HCT116 (cell line): ENCODE measurements at regions not wholly inside any gene's neighbourhood (a gene's known extent, or its start where the extent isn't known, plus 50 kb on each side); places are given as distances from the start of the nearest gene placed in this dataset.

ENCODE experiments used
- ATAC-seq: fragments of 200-7000 bp; cut with Tn5 transposase; 2 replicates; pipeline ENCODE4 v1.9.1; 2020; ENCODE audit warnings: mild to moderate bottlenecking, moderate library complexity
- BruUV-seq: library from RNA; stranded (reverse); fragments of 400-500 nt; replicated peaks from 2 replicates; lab custom pipeline; 2021; lab: Mats Ljungman, UMichigan
- CTCF ChIA-PET: fragments of 300-600 bp; sonication (Branson Sonifier 250); formaldehyde crosslinking; loops from one replicate; lab custom pipeline; 2021; ENCODE audit warnings: antibody characterized with exemption; lab: Charles Lee
- POLR2A ChIA-PET: fragments of 300-600, 350-600 bp; sonication (Branson Sonifier 250); formaldehyde crosslinking; loops from one replicate; lab custom pipeline; 2021; ENCODE audit warnings: antibody characterized with exemption; lab: Charles Lee
- RAD21 ChIA-PET, 2 experiments: fragments of 300-600 bp; sonication (Branson Sonifier 250); formaldehyde crosslinking; loops; one replicate each; lab custom pipeline; 2023; ENCODE audit warnings: low total read pairs in 2 of 2; ENCODE audit not compliant: uncharacterized antibody in 2 of 2, unreplicated experiment in 2 of 2, low non-redundant PET in 1 of 2; lab: Charles Lee
- DNase-seq: peaks from one replicate; pipeline ENCODE4 v3.0.0-alpha.2; 2010; ENCODE audit warnings: low read depth, low spot score
- H2AFZ ChIP-seq: fragments of 200-600 bp; shearing (Covaris generic), sonication (generic); 2 replicates; pipeline ENCODE4 v1.6.1; 2017; ENCODE audit warnings: low read depth, mixed run types, mixed read lengths, antibody characterized with exemption, low read length; ENCODE audit not compliant: poor library complexity, severe bottlenecking
- H3K27ac ChIP-seq: 2 replicates; pipeline ENCODE4 v1.5.1; 2012; ENCODE audit warnings: low read depth, low read length
- H3K27me3 ChIP-seq: fragments of 200-600 bp; sonication (generic); 2 replicates; pipeline ENCODE4 v1.6.1; 2016; ENCODE audit warnings: mixed run types, low read length, mixed read lengths; ENCODE audit not compliant: insufficient read depth
- H3K36me3 ChIP-seq, 2 experiments: fragments of 200-500 bp in 1 of 2; fragments of 200-600 bp in 1 of 2; sonication (Bioruptor generic) in 1 of 2; sonication (generic) in 1 of 2; 2 replicates each; pipeline versions ENCODE4 v1.5.1 to v1.6.1; 2014 to 2016; ENCODE audit warnings: low read length in 2 of 2, inconsistent platforms in 1 of 2, mixed read lengths in 1 of 2, mixed run types in 1 of 2; ENCODE audit not compliant: insufficient read depth in 2 of 2, control insufficient read depth in 1 of 2
- H3K4me1 ChIP-seq, 2 experiments: fragments of 200-600 bp in 1 of 2; sonication (generic) in 1 of 2; 2 replicates each; pipeline versions ENCODE4 v1.5.1 to v1.6.1; 2012 to 2017; ENCODE audit warnings: low read length in 2 of 2, inconsistent platforms in 1 of 2, mild to moderate bottlenecking in 1 of 2, mixed read lengths in 1 of 2, mixed run types in 1 of 2, moderate library complexity in 1 of 2; ENCODE audit not compliant: insufficient read depth in 2 of 2, control insufficient read depth in 1 of 2
- H3K4me2 ChIP-seq: fragments of 200-600 bp; sonication (generic); 2 replicates; pipeline ENCODE4 v1.6.1; 2017; ENCODE audit warnings: mixed run types, low read length, mixed read lengths
- H3K4me3 ChIP-seq, 2 experiments: fragments of 200-600 bp in 1 of 2; sonication (generic) in 1 of 2; replicated peaks in 1 of 2; 2 replicates each; pipeline ENCODE4 v1.5.1; 2011 to 2016; ENCODE audit warnings: low read length in 2 of 2, control low read depth in 1 of 2, low read depth in 1 of 2, mild to moderate bottlenecking in 1 of 2, mixed read lengths in 1 of 2, mixed run types in 1 of 2
- H3K79me2 ChIP-seq: fragments of 200-600 bp; sonication (generic); 2 replicates; pipeline ENCODE4 v1.6.1; 2017; ENCODE audit warnings: mild to moderate bottlenecking, mixed run types, low read length, moderate library complexity, mixed read lengths; ENCODE audit not compliant: insufficient read depth
- H3K9ac ChIP-seq: fragments of 200-600 bp; sonication (generic); 2 replicates; pipeline ENCODE4 v1.6.1; 2016; ENCODE audit warnings: low read length, mixed read lengths
- H3K9me2 ChIP-seq: fragments of 200-600 bp; sonication (generic), shearing (Covaris generic); 2 replicates; pipeline ENCODE4 v1.6.1; 2017; ENCODE audit warnings: mixed run types, mild to moderate bottlenecking, moderate library complexity; ENCODE audit not compliant: insufficient read depth
- H3K9me3 ChIP-seq, 2 experiments: fragments of 200-500 bp in 1 of 2; fragments of 200-600 bp in 1 of 2; sonication (Bioruptor generic) in 1 of 2; sonication (generic) in 1 of 2; 2 replicates each; pipeline ENCODE4 v1.6.1; 2014 to 2017; ENCODE audit warnings: low read length in 2 of 2, mixed read lengths in 2 of 2, inconsistent platforms in 1 of 2, low read depth in 1 of 2, mild to moderate bottlenecking in 1 of 2, mixed run types in 1 of 2, moderate library complexity in 1 of 2; ENCODE audit not compliant: control insufficient read depth in 1 of 2, insufficient read depth in 1 of 2
- H4K20me1 ChIP-seq: fragments of 200-600 bp; sonication (generic), shearing (Covaris generic); 2 replicates; pipeline ENCODE4 v1.6.1; 2017; ENCODE audit warnings: mixed run types, mild to moderate bottlenecking, moderate library complexity; ENCODE audit not compliant: insufficient read depth
- EZH2phosphoT487 ChIP-seq: fragments of 200-600 bp; IDR thresholded peaks from 2 replicates; pipeline ENCODE4 v1.6.1; 2018; ENCODE audit warnings: antibody characterized with exemption, borderline replicate concordance
- FOSL1 ChIP-seq: IDR thresholded peaks from 2 replicates; pipeline ENCODE4 v1.6.1; 2012; ENCODE audit warnings: low read depth
- JUND ChIP-seq: IDR thresholded peaks from 2 replicates; pipeline ENCODE4 v1.6.1; 2012
- POLR2A ChIP-seq: IDR thresholded peaks from 2 replicates; pipeline ENCODE4 v1.7.0; 2011; ENCODE audit warnings: borderline replicate concordance; ENCODE audit not compliant: insufficient read depth, insufficient read length; ENCODE audit errors: extremely low read depth
- RAD21 ChIP-seq: IDR thresholded peaks from 2 replicates; pipeline ENCODE4 v1.6.1; 2012; ENCODE audit warnings: low read depth, mild to moderate bottlenecking
- SIN3A ChIP-seq: IDR thresholded peaks from 2 replicates; pipeline ENCODE4 v1.6.1; 2012; ENCODE audit warnings: low read depth
- TCF7L2 ChIP-seq: IDR thresholded peaks from 2 replicates; pipeline ENCODE4 v1.7.0; 2011; ENCODE audit warnings: borderline replicate concordance, inconsistent platforms; ENCODE audit not compliant: insufficient read depth, insufficient read length; ENCODE audit errors: extremely low read depth
- intact Hi-C: fragments of 100-400 bp; cut with micrococcal nuclease; formaldehyde crosslinking; loops from 2 replicates; pipeline ENCODE4 v1.10.0; 2022
- TF ChIP-seq, protein P1 (sequence below), 3 experiments: fragments of 200-600 bp in 1 of 3; sonication (generic) in 1 of 3; IDR thresholded peaks in 2 of 3; conservative IDR thresholded peaks in 1 of 3; 2 replicates each; pipeline ENCODE4 v1.5.1; 2012 to 2017; ENCODE audit warnings: low read depth in 2 of 3, low read length in 2 of 3, antibody characterized with exemption in 1 of 3, borderline replicate concordance in 1 of 3, control low read depth in 1 of 3, mild to moderate bottlenecking in 1 of 3, mixed read lengths in 1 of 3, mixed run types in 1 of 3, moderate library complexity in 1 of 3; ENCODE audit not compliant: insufficient read depth in 1 of 3
- TF ChIP-seq, protein P2 (sequence below): IDR thresholded peaks from 2 replicates; pipeline ENCODE4 v1.6.1; 2012; ENCODE audit warnings: low read depth
- TF ChIP-seq, protein P3 (sequence below): IDR thresholded peaks from 2 replicates; pipeline ENCODE4 v1.6.1; 2012

DNA sequence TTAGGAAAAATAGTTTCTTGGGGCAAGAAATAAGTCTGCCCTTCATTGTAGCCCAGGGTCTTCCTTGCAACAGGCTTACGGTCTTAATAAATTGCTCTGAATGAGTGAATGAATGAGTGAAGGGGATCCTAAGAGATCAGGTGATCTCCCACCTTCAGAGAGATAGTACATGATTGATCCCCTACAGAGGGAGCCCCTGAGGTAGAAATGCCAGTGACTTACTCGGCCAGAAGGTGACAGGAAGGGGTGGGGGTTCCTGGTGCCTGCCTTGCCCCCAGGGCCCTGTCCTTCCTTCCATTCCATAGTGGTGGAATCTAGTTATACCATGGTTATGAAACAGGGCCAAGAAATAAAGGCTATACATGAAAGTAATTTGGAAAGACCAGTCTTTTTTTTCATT is 215.3 kb upstream of the SSTR4 start:
- no peak for TF ChIP-seq EZH2phosphoT487
- TF ChIP-seq, protein P1, sequence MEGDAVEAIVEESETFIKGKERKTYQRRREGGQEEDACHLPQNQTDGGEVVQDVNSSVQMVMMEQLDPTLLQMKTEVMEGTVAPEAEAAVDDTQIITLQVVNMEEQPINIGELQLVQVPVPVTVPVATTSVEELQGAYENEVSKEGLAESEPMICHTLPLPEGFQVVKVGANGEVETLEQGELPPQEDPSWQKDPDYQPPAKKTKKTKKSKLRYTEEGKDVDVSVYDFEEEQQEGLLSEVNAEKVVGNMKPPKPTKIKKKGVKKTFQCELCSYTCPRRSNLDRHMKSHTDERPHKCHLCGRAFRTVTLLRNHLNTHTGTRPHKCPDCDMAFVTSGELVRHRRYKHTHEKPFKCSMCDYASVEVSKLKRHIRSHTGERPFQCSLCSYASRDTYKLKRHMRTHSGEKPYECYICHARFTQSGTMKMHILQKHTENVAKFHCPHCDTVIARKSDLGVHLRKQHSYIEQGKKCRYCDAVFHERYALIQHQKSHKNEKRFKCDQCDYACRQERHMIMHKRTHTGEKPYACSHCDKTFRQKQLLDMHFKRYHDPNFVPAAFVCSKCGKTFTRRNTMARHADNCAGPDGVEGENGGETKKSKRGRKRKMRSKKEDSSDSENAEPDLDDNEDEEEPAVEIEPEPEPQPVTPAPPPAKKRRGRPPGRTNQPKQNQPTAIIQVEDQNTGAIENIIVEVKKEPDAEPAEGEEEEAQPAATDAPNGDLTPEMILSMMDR (IDR thresholded peaks at IDR 0.05 in 2 of 3, conservative IDR thresholded peaks at IDR 0.05 in 1 of 3; ENCODE audit: borderline replicate concordance in 1 of 3, insufficient read depth in 1 of 3, low read depth in 2 of 3, low read length in 2 of 3): 0 out of 6 replicates have a peak, but pooled peaks of 1 of the 3 experiments have one; percentile 4
- Histone ChIP-seq H3K4me3 (no peak overlapping the region), H3K4me2 (no peak overlapping the region), H3K9ac (no peak overlapping the region), H3K27ac (no peak overlapping the region), H2AFZ (no peak overlapping the region), H3K36me3 (no peaks in the 10 kb centered on the region), H3K4me1 (no peaks in the 10 kb centered on the region), H3K27me3 (0 out of 2 replicates have a peak, but pooled peaks cover under 1% of the 10 kb centered on the region), H3K79me2 (no peaks in the 10 kb centered on the region), H3K9me3 (no peaks in the 10 kb centered on the region), H4K20me1 (no peaks in the 10 kb centered on the region), H3K9me2 (no peaks in the 10 kb centered on the region)
- DNase-seq: no peak
- BruUV-seq: no TSS peak
- RAD21 ChIA-PET: no interaction called here
- intact Hi-C loops: no loop called here
- POLR2A ChIA-PET: no interaction called here
- CTCF ChIA-PET: no interaction called here
- no peak for ATAC-seq

DNA sequence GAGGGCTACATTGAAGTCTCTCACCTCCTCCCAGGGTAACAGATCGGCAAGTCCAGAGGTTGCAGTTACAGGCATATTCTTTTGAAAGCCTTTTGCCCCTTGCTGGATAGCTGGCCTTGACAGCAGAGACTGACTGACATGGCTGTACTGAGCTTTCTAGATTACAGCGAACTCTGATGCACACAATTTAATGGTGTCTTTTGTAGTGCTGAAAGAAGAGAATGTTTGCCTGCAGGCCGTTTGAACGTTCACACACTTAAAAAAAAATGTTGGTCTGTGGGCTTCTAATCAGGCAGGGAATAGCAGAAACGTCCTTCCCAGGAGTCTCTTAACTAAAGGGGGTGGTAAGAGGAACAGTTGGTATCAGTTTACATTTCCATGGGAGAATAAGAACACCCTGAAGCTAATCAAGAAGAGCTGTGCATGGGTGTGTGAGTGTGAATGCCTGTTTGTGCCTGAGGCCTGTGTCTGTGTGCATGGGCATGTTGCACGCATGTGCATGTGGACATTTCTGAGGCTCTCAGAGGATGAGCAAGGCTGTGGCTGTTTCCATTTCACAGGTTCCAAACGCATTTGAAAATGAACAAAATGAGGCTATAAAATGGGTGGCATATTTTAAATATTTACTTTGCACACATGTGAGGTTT is 213.9 kb upstream of the SSTR4 start:
- DNase-seq: no peak
- Histone ChIP-seq H3K9ac (no peak overlapping the region), H3K4me3 (no peak overlapping the region), H4K20me1 (no peaks in the 10 kb centered on the region), H3K27ac (no peak overlapping the region), H3K9me3 (no peaks in the 10 kb centered on the region), H3K36me3 (no peaks in the 10 kb centered on the region), H3K27me3 (no peaks in the 10 kb centered on the region), H2AFZ (no peak overlapping the region), H3K9me2 (no peaks in the 10 kb centered on the region), H3K4me1 (no peaks in the 10 kb centered on the region), H3K79me2 (no peaks in the 10 kb centered on the region), H3K4me2 (no peak overlapping the region)
- no TSS peak for BruUV-seq
- ChIA-PET CTCF (no interaction called here), RAD21 (no interaction called here), POLR2A (no interaction called here)
- no peak for ATAC-seq
- intact Hi-C loops: no loop called here
- TF ChIP-seq JUND (no peak), FOSL1 (no peak), SIN3A (no peak), POLR2A (no peak), EZH2phosphoT487 (no peak), RAD21 (no peak), TCF7L2 (no peak)
- TF ChIP-seq, protein P1 (IDR thresholded peaks at IDR 0.05 in 2 of 3, conservative IDR thresholded peaks at IDR 0.05 in 1 of 3; ENCODE audit: borderline replicate concordance in 1 of 3, insufficient read depth in 1 of 3, low read depth in 2 of 3, low read length in 2 of 3): no peak
- TF ChIP-seq, protein P2, sequence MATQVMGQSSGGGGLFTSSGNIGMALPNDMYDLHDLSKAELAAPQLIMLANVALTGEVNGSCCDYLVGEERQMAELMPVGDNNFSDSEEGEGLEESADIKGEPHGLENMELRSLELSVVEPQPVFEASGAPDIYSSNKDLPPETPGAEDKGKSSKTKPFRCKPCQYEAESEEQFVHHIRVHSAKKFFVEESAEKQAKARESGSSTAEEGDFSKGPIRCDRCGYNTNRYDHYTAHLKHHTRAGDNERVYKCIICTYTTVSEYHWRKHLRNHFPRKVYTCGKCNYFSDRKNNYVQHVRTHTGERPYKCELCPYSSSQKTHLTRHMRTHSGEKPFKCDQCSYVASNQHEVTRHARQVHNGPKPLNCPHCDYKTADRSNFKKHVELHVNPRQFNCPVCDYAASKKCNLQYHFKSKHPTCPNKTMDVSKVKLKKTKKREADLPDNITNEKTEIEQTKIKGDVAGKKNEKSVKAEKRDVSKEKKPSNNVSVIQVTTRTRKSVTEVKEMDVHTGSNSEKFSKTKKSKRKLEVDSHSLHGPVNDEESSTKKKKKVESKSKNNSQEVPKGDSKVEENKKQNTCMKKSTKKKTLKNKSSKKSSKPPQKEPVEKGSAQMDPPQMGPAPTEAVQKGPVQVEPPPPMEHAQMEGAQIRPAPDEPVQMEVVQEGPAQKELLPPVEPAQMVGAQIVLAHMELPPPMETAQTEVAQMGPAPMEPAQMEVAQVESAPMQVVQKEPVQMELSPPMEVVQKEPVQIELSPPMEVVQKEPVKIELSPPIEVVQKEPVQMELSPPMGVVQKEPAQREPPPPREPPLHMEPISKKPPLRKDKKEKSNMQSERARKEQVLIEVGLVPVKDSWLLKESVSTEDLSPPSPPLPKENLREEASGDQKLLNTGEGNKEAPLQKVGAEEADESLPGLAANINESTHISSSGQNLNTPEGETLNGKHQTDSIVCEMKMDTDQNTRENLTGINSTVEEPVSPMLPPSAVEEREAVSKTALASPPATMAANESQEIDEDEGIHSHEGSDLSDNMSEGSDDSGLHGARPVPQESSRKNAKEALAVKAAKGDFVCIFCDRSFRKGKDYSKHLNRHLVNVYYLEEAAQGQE: no peak
- TF ChIP-seq, protein P3, sequence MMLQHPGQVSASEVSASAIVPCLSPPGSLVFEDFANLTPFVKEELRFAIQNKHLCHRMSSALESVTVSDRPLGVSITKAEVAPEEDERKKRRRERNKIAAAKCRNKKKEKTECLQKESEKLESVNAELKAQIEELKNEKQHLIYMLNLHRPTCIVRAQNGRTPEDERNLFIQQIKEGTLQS: no peak
